ENCODE measurements at regions not wholly inside any gene's neighbourhood (a gene's known extent, or its start where the extent isn't known, plus 50 kb on each side); places are given as distances from the start of the nearest gene placed in this dataset.

DNA sequence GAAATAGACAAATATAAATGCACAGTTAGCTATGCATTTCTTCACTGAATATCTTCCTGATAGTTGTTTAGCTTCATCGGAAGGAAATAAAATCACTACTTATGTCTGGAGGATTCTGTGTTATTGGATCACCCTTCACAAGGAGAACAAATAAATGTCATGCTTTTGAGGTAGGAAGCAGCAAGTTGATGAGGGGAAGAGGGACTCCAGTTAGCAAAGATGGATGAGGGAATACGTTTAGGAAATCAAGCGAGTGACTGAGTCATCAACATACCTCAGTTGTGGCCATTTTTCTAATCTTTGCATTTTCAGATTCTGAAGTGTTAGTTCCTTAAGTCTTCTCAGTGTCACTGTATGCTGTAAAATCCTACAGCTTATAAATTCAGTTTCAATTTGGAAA is 456.2 kb downstream of the EPHA4 start:
- no peak overlapping the region for H3K9ac ChIP-seq (ENCODE audit: insufficient read depth in 1 of 2, low read depth in 2 of 2, low read length in 2 of 2)
- CTCF ChIA-PET (ENCODE audit: low intra/inter-chr PET ratio), result no interaction called here
- ATAC-seq (no peak), DNase-seq (ENCODE audit: extremely low read depth in 1 of 4, low spot score in 3 of 4) (no peak), FAIRE-seq (no peak)
- H3K9me1 ChIP-seq (ENCODE audit: control insufficient read depth, insufficient read depth, low read length), result no peaks in the 10 kb centered on the region
- no peak overlapping the region for H3K4me2 ChIP-seq (ENCODE audit: insufficient read depth, low read length)
- no peaks in the 10 kb centered on the region for H3K4me1 ChIP-seq (replicated peaks in 1 of 2; ENCODE audit: control insufficient read depth in 2 of 2, insufficient read depth in 2 of 2, low read length in 2 of 2)
- no peaks in the 10 kb centered on the region; the same call in 1 of the 2 replicates for H3K9me3 ChIP-seq (replicated peaks; ENCODE audit: control insufficient read depth, insufficient read depth, low read depth, low read length)
- H4K20me1 ChIP-seq (replicated peaks; ENCODE audit: control insufficient read depth, insufficient read depth, low read length), result no peaks in the 10 kb centered on the region
- no peaks in the 10 kb centered on the region for H3K36me3 ChIP-seq (ENCODE audit: control insufficient read depth, insufficient read depth, low read length)
- WGBS (ENCODE audit: insufficient coverage, low coverage, missing lambda C conversion rate), result 0% methylated on average over 3 of the region's 3 CpGs
- POLR2A ChIA-PET, result no interaction called here
- in situ Hi-C loops (cut with MboI) (no loop called here), intact Hi-C loops (cut with micrococcal nuclease) (no loop called here)
- H3K4me3 ChIP-seq, result no peak overlapping the region
- TF ChIP-seq, protein P1, sequence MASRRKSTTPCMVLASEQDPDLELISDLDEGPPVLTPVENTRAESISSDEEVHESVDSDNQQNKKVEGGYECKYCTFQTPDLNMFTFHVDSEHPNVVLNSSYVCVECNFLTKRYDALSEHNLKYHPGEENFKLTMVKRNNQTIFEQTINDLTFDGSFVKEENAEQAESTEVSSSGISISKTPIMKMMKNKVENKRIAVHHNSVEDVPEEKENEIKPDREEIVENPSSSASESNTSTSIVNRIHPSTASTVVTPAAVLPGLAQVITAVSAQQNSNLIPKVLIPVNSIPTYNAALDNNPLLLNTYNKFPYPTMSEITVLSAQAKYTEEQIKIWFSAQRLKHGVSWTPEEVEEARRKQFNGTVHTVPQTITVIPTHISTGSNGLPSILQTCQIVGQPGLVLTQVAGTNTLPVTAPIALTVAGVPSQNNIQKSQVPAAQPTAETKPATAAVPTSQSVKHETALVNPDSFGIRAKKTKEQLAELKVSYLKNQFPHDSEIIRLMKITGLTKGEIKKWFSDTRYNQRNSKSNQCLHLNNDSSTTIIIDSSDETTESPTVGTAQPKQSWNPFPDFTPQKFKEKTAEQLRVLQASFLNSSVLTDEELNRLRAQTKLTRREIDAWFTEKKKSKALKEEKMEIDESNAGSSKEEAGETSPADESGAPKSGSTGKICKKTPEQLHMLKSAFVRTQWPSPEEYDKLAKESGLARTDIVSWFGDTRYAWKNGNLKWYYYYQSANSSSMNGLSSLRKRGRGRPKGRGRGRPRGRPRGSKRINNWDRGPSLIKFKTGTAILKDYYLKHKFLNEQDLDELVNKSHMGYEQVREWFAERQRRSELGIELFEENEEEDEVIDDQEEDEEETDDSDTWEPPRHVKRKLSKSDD (conservative IDR thresholded peaks at IDR 0.05; ENCODE audit: low read length), result no peak
- TF ChIP-seq COPS2 (conservative IDR thresholded peaks at IDR 0.05), result no peak
- TF ChIP-seq, protein P2, sequence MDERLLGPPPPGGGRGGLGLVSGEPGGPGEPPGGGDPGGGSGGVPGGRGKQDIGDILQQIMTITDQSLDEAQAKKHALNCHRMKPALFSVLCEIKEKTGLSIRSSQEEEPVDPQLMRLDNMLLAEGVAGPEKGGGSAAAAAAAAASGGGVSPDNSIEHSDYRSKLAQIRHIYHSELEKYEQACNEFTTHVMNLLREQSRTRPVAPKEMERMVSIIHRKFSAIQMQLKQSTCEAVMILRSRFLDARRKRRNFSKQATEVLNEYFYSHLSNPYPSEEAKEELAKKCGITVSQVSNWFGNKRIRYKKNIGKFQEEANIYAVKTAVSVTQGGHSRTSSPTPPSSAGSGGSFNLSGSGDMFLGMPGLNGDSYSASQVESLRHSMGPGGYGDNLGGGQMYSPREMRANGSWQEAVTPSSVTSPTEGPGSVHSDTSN (CRISPR knock-in tag; IDR thresholded peaks at IDR 0.05; ENCODE audit: low read depth), result no peak
- TF ChIP-seq, protein P2 (tag; conservative IDR thresholded peaks at IDR 0.05; ENCODE audit: low read depth), result no peak
- TF ChIP-seq NR3C1 (CRISPR knock-in tag; IDR thresholded peaks at IDR 0.05), result no peak
- TF ChIP-seq CBFA2T3 (IDR thresholded peaks at IDR 0.05), result no peak
- no peak for TF ChIP-seq EZH2 (IDR thresholded peaks at IDR 0.05; ENCODE audit: borderline replicate concordance, low read depth, low read length)
- TF ChIP-seq JUN (IDR thresholded peaks at IDR 0.05; ENCODE audit: borderline replicate concordance, low read depth, low read length), result no peak
- TF ChIP-seq JUN (CRISPR knock-in tag; IDR thresholded peaks at IDR 0.05; ENCODE audit: borderline replicate concordance), result no peak
- TF ChIP-seq PRPF4 (IDR thresholded peaks at IDR 0.05; ENCODE audit: insufficient read depth, low read depth, low read length, poor library complexity, severe bottlenecking), result no peak
- TF ChIP-seq ZC3H4 (CRISPR knock-in tag; IDR thresholded peaks at IDR 0.05; ENCODE audit: borderline replicate concordance), result no peak
- TF ChIP-seq KAT8 (IDR thresholded peaks at IDR 0.05; ENCODE audit: low read depth), result no peak
- TF ChIP-seq, protein P3, sequence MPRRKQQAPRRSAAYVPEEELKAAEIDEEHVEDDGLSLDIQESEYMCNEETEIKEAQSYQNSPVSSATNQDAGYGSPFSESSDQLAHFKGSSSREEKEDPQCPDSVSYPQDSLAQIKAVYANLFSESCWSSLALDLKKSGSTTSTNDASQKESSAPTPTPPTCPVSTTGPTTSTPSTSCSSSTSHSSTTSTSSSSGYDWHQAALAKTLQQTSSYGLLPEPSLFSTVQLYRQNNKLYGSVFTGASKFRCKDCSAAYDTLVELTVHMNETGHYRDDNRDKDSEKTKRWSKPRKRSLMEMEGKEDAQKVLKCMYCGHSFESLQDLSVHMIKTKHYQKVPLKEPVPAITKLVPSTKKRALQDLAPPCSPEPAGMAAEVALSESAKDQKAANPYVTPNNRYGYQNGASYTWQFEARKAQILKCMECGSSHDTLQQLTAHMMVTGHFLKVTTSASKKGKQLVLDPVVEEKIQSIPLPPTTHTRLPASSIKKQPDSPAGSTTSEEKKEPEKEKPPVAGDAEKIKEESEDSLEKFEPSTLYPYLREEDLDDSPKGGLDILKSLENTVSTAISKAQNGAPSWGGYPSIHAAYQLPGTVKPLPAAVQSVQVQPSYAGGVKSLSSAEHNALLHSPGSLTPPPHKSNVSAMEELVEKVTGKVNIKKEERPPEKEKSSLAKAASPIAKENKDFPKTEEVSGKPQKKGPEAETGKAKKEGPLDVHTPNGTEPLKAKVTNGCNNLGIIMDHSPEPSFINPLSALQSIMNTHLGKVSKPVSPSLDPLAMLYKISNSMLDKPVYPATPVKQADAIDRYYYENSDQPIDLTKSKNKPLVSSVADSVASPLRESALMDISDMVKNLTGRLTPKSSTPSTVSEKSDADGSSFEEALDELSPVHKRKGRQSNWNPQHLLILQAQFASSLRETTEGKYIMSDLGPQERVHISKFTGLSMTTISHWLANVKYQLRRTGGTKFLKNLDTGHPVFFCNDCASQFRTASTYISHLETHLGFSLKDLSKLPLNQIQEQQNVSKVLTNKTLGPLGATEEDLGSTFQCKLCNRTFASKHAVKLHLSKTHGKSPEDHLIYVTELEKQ (CRISPR knock-in tag; IDR thresholded peaks at IDR 0.05), result no peak
- no peak overlapping the region for H2AFZ ChIP-seq (ENCODE audit: low read depth, low read length)
- no peak overlapping the region for H3K27ac ChIP-seq (ENCODE audit: extremely low read depth, low read depth, low read length)
- H3K27me3 ChIP-seq (ENCODE audit: control insufficient read depth in 2 of 2, insufficient read depth in 2 of 2, low read length in 2 of 2), result no peaks in the 10 kb centered on the region
- H3K79me2 ChIP-seq (ENCODE audit: control insufficient read depth, insufficient read depth, low read length), result no peaks in the 10 kb centered on the region
- BruUV-seq (replicated peaks), result no TSS peak

Data from K562 (cell line).